H1 (cell line): ENCODE measurements at regions not wholly inside any gene's neighbourhood (a gene's known extent, or its start where the extent isn't known, plus 50 kb on each side); places are given as distances from the start of the nearest gene placed in this dataset.

Experiments
- CTCF ChIA-PET: fragments of 300-600 bp; sonication (Branson Sonifier 250); formaldehyde crosslinking; loops from one replicate; lab custom pipeline; 2021; ENCODE audit not compliant: partially characterized antibody; lab: Charles Lee
- POLR2A ChIA-PET: fragments of 300-600 bp; sonication (Branson Sonifier 250); formaldehyde crosslinking; loops from one replicate; lab custom pipeline; 2021; ENCODE audit warnings: inconsistent platforms; ENCODE audit not compliant: partially characterized antibody; lab: Charles Lee
- DNase-seq, 2 experiments: peaks; one replicate each; pipeline versions ENCODE4 v3.0.0 to v3.0.0-alpha.2; 2010 to 2022; ENCODE audit warnings: low spot score in 2 of 2, low read depth in 1 of 2, mixed read lengths in 1 of 2
- FAIRE-seq: peaks from 2 replicates; lab custom pipeline; 2011; peaks lifted over from hg19 to GRCh38; lab: Jason Lieb, UNC
- H2AFZ ChIP-seq: 2 replicates; pipeline ENCODE4 v1.8.1; 2012; ENCODE audit warnings: low read length, inconsistent platforms
- H2AK5ac ChIP-seq: 2 replicates; pipeline ENCODE4 v1.6.1; 2013; ENCODE audit warnings: low read depth, low read length
- H2BK120ac ChIP-seq: replicated peaks from 2 replicates; pipeline ENCODE3; 2013; ENCODE audit warnings: low read depth, low read length, inconsistent platforms
- H2BK12ac ChIP-seq: 2 replicates; pipeline ENCODE4 v1.6.1; 2013; ENCODE audit warnings: low read depth, low read length
- H2BK15ac ChIP-seq: 2 replicates; pipeline ENCODE4 v1.6.1; 2013; ENCODE audit warnings: low read length
- H2BK20ac ChIP-seq: 2 replicates; pipeline ENCODE4 v1.6.1; 2013; ENCODE audit warnings: low read length
- H2BK5ac ChIP-seq: 2 replicates; pipeline ENCODE4 v1.6.1; 2013; ENCODE audit warnings: low read depth, low read length
- H3K14ac ChIP-seq: 2 replicates; pipeline ENCODE4 v1.6.1; 2013; ENCODE audit warnings: inconsistent platforms; ENCODE audit not compliant: insufficient read length
- H3K18ac ChIP-seq: 2 replicates; pipeline ENCODE4 v1.6.1; 2013; ENCODE audit warnings: low read length; ENCODE audit errors: extremely low read depth
- H3K23ac ChIP-seq: 2 replicates; pipeline ENCODE4 v1.6.1; 2013; ENCODE audit warnings: inconsistent platforms; ENCODE audit not compliant: insufficient read length
- H3K23me2 ChIP-seq: 2 replicates; pipeline ENCODE4 v1.6.1; 2013; ENCODE audit warnings: low read depth, low read length
- H3K27ac ChIP-seq: 2 replicates; pipeline ENCODE4 v1.6.1; 2011; ENCODE audit warnings: low read depth, low read length, inconsistent platforms
- H3K27me3 ChIP-seq, 4 experiments: replicated peaks in 1 of 4; 1 replicate in 1 of 4; 2 replicates in 3 of 4; pipeline versions ENCODE4 v1.6.1 to v1.8.1; 2011 to 2013; ENCODE audit warnings: low read length in 3 of 4, mild to moderate bottlenecking in 3 of 4, inconsistent platforms in 2 of 4, mixed read lengths in 2 of 4, moderate library complexity in 1 of 4; ENCODE audit not compliant: control insufficient read depth in 3 of 4, insufficient read depth in 3 of 4; ENCODE audit errors: extremely low read depth in 1 of 4
- H3K36me3 ChIP-seq, 4 experiments: 2 replicates each; pipeline versions ENCODE4 v1.6.1 to v1.8.1; 2011 to 2013; ENCODE audit warnings: mild to moderate bottlenecking in 4 of 4, low read length in 3 of 4, moderate library complexity in 2 of 4, control low read depth in 1 of 4, inconsistent platforms in 1 of 4; ENCODE audit not compliant: insufficient read depth in 4 of 4, control insufficient read depth in 2 of 4
- H3K4ac ChIP-seq: replicated peaks from 2 replicates; pipeline ENCODE3; 2013; ENCODE audit warnings: low read length, low read depth, mixed read lengths, inconsistent platforms; ENCODE audit not compliant: insufficient read length
- H3K4me1 ChIP-seq, 4 experiments: replicated peaks in 1 of 4; 1 replicate in 1 of 4; 2 replicates in 3 of 4; pipeline versions ENCODE4 v1.6.1 to v1.8.1; 2011 to 2013; ENCODE audit warnings: low read length in 3 of 4, inconsistent platforms in 2 of 4, mixed read lengths in 1 of 4; ENCODE audit not compliant: insufficient read depth in 4 of 4, control insufficient read depth in 3 of 4
- H3K4me2 ChIP-seq, 2 experiments: 2 replicates each; pipeline versions ENCODE4 v1.6.1 to v1.8.1; 2011 to 2013; ENCODE audit warnings: low read depth in 2 of 2, low read length in 2 of 2, control low read depth in 1 of 2, inconsistent platforms in 1 of 2, mild to moderate bottlenecking in 1 of 2; ENCODE audit not compliant: insufficient read depth in 1 of 2
- H3K4me3 ChIP-seq, 4 experiments: fragments of 200-600, 300-600 bp in 1 of 4; sonication (generic), shearing (Covaris generic), sonication (Bioruptor Twin) in 1 of 4; 2 replicates each; pipeline versions ENCODE4 v1.5.1 to v1.8.1; 2011 to 2016; ENCODE audit warnings: low read length in 4 of 4, low read depth in 3 of 4, control low read depth in 2 of 4, inconsistent platforms in 2 of 4, mild to moderate bottlenecking in 2 of 4, mixed read lengths in 1 of 4, moderate library complexity in 1 of 4; ENCODE audit not compliant: insufficient read depth in 2 of 4; ENCODE audit errors: extremely low read depth in 1 of 4
- H3K56ac ChIP-seq: replicated peaks from 2 replicates; pipeline ENCODE3; 2013; ENCODE audit warnings: low read depth, mild to moderate bottlenecking, mixed read lengths, low read length, inconsistent platforms; ENCODE audit not compliant: insufficient read length
- H3K79me1 ChIP-seq: 2 replicates; pipeline ENCODE4 v1.6.1; 2013; ENCODE audit warnings: low read depth, low read length, control low read depth
- H3K79me2 ChIP-seq, 2 experiments: 2 replicates each; pipeline versions ENCODE4 v1.6.1 to v1.8.1; 2012 to 2013; ENCODE audit warnings: low read length in 2 of 2, mild to moderate bottlenecking in 2 of 2, inconsistent platforms in 1 of 2; ENCODE audit not compliant: insufficient read depth in 2 of 2, control insufficient read depth in 1 of 2
- H3K9ac ChIP-seq, 4 experiments: replicated peaks in 1 of 4; 1 replicate in 1 of 4; 2 replicates in 3 of 4; pipeline versions ENCODE4 v1.6.1 to v1.8.1; 2011 to 2013; ENCODE audit warnings: low read depth in 3 of 4, low read length in 3 of 4, control low read depth in 2 of 4, mild to moderate bottlenecking in 2 of 4, moderate library complexity in 2 of 4, inconsistent platforms in 1 of 4; ENCODE audit errors: extremely low read depth in 1 of 4
- H3K9me3 ChIP-seq, 2 experiments: 2 replicates each; pipeline versions ENCODE4 v1.6.1 to v1.8.1; 2012 to 2013; ENCODE audit warnings: mild to moderate bottlenecking in 2 of 2, moderate library complexity in 2 of 2, control low read depth in 1 of 2, inconsistent platforms in 1 of 2, low read depth in 1 of 2, low read length in 1 of 2, mixed read lengths in 1 of 2; ENCODE audit not compliant: insufficient read depth in 2 of 2
- H4K20me1 ChIP-seq, 2 experiments: replicated peaks in 1 of 2; 2 replicates each; pipeline versions ENCODE3 to v1.8.1; 2011 to 2013; ENCODE audit warnings: inconsistent platforms in 2 of 2, low read length in 2 of 2, mild to moderate bottlenecking in 1 of 2; ENCODE audit not compliant: insufficient read depth in 2 of 2, control insufficient read depth in 1 of 2
- H4K5ac ChIP-seq: 2 replicates; pipeline ENCODE4 v1.6.1; 2013; ENCODE audit warnings: low read length, low read depth, mixed read lengths, inconsistent platforms; ENCODE audit not compliant: insufficient read length
- H4K8ac ChIP-seq: 2 replicates; pipeline ENCODE4 v1.8.0; 2013; ENCODE audit warnings: mild to moderate bottlenecking, moderate library complexity, low read length, inconsistent platforms; ENCODE audit not compliant: insufficient read depth; ENCODE audit errors: extremely low read depth
- H4K91ac ChIP-seq: replicated peaks from 2 replicates; pipeline ENCODE3; 2013; ENCODE audit warnings: low read length, mixed read lengths, inconsistent platforms; ENCODE audit not compliant: insufficient read length
- ATF3 ChIP-seq: IDR thresholded peaks from 2 replicates; pipeline ENCODE4 v1.6.1; 2011; ENCODE audit warnings: low read depth, mild to moderate bottlenecking, low read length; ENCODE audit not compliant: insufficient read depth
- BCL11A ChIP-seq, 2 experiments: IDR thresholded peaks; one replicate each; pipeline ENCODE4 v1.6.1; 2011; ENCODE audit warnings: low read depth in 2 of 2, low read length in 2 of 2, mild to moderate bottlenecking in 2 of 2
- CHD1 ChIP-seq: IDR thresholded peaks from 2 replicates; pipeline ENCODE4 v1.6.1; 2012; ENCODE audit warnings: low read depth, low read length, improper control_type of control experiment
- CHD2 ChIP-seq: IDR thresholded peaks from 2 replicates; pipeline ENCODE4 v1.6.1; 2012; ENCODE audit warnings: low read length, improper control_type of control experiment
- CREB1 ChIP-seq: IDR thresholded peaks from 2 replicates; pipeline ENCODE4 v1.6.1; 2012; ENCODE audit warnings: inconsistent platforms
- E2F6 ChIP-seq: IDR thresholded peaks from 2 replicates; pipeline ENCODE4 v1.6.1; 2012; ENCODE audit warnings: inconsistent platforms
- JUND ChIP-seq: IDR thresholded peaks from 2 replicates; pipeline ENCODE4 v1.6.1; 2011; ENCODE audit warnings: mild to moderate bottlenecking, improper control_type of control experiment, low read length
- KDM4A ChIP-seq: IDR thresholded peaks from one replicate; pipeline ENCODE4 v1.7.1; 2012; ENCODE audit warnings: low read depth, mild to moderate bottlenecking, moderate library complexity, low read length, inconsistent platforms; ENCODE audit not compliant: severe bottlenecking
- MAFK ChIP-seq: IDR thresholded peaks from 2 replicates; pipeline ENCODE4 v1.6.1; 2012; ENCODE audit warnings: low read depth, mild to moderate bottlenecking, improper control_type of control experiment, low read length
- NANOG ChIP-seq: IDR thresholded peaks from 2 replicates; pipeline ENCODE4 v1.6.1; 2011; ENCODE audit warnings: low read length, low read depth, mild to moderate bottlenecking, inconsistent platforms; ENCODE audit not compliant: insufficient read depth, poor library complexity, severe bottlenecking
- RAD21 ChIP-seq, 2 experiments: IDR thresholded peaks in 1 of 2; conservative IDR thresholded peaks in 1 of 2; 2 replicates each; pipeline ENCODE4 v1.6.1; 2011; ENCODE audit warnings: low read depth in 2 of 2, low read length in 2 of 2, improper control_type of control experiment in 1 of 2, inconsistent platforms in 1 of 2, mild to moderate bottlenecking in 1 of 2, moderate library complexity in 1 of 2
- SP1 ChIP-seq: IDR thresholded peaks from 2 replicates; pipeline ENCODE4 v1.6.1; 2011; ENCODE audit warnings: low read depth, low read length
- SP4 ChIP-seq: IDR thresholded peaks from 2 replicates; pipeline ENCODE4 v1.6.1; 2012; ENCODE audit warnings: low read length, inconsistent platforms
- SUZ12 ChIP-seq: fragments of 200-600 bp; sonication (generic); IDR thresholded peaks from 2 replicates; pipeline ENCODE4 v1.6.1; 2012; ENCODE audit warnings: mild to moderate bottlenecking, inconsistent platforms, low read length, moderate library complexity, mixed read lengths
- TEAD4 ChIP-seq: IDR thresholded peaks from 2 replicates; pipeline ENCODE4 v1.6.1; 2012; ENCODE audit warnings: low read depth, low read length, inconsistent platforms, mixed read lengths
- WGBS, 2 experiments: shearing (Covaris generic) in 1 of 2; methylation state at CpG; one replicate each; pipeline versions ENCODE4 v1.1.6 to v1.1.7; 2013 to 2015; ENCODE audit warnings: low lambda C conversion rate in 2 of 2, mixed read lengths in 2 of 2, inconsistent platforms in 1 of 2, low coverage in 1 of 2, missing lambda C conversion rate in 1 of 2; ENCODE audit not compliant: insufficient replicate concordance in 2 of 2, insufficient coverage in 1 of 2, insufficient read length in 1 of 2; ENCODE audit errors: extremely low coverage in 1 of 2, missing lambda C conversion rate in 1 of 2; 5-methylcytosine and 5-hydroxymethylcytosine counted together

GRCh38 chrX:20409991-20410390, 143.3 kb upstream of the RPS6KA3 start:
- FAIRE-seq: no peak
- WGBS, 2 experiments: 95% methylated on average over 6 of the region's 6 CpGs; no CpG with 5 or more reads in 1 of the 2 experiments
- H2BK120ac ChIP-seq: no peak overlapping the region
- ChIA-PET CTCF (no interaction called here), POLR2A (no interaction called here)
- H3K23me2 ChIP-seq: no peaks in the 10 kb centered on the region
- no peak overlapping the region for H3K23ac ChIP-seq
- H3K4me2 ChIP-seq: no peak overlapping the region
- no peaks in the 10 kb centered on the region for H3K79me1 ChIP-seq
- no peak overlapping the region for H4K5ac ChIP-seq
- H3K18ac ChIP-seq: no peak overlapping the region
- no peak overlapping the region for H2BK15ac ChIP-seq
- H4K20me1 ChIP-seq: no peaks in the 10 kb centered on the region
- no peak overlapping the region for H3K56ac ChIP-seq
- H3K9me3 ChIP-seq: no peaks in the 10 kb centered on the region
- no peaks in the 10 kb centered on the region for H3K36me3 ChIP-seq
- H3K27me3 ChIP-seq: no peaks in the 10 kb centered on the region
- H2BK5ac ChIP-seq: no peak overlapping the region
- H2AFZ ChIP-seq: no peak overlapping the region
- no peak overlapping the region for H3K27ac ChIP-seq
- no peak overlapping the region for H3K14ac ChIP-seq
- H2BK12ac ChIP-seq: no peak overlapping the region
- no peak overlapping the region for H3K9ac ChIP-seq
- H3K79me2 ChIP-seq: no peaks in the 10 kb centered on the region
- no peak overlapping the region for H2BK20ac ChIP-seq
- H2AK5ac ChIP-seq: no peak overlapping the region
- no peak overlapping the region for H3K4ac ChIP-seq
- H4K8ac ChIP-seq: no peak overlapping the region
- no peaks in the 10 kb centered on the region for H3K4me1 ChIP-seq
- no peak for DNase-seq
- H4K91ac ChIP-seq: no peak overlapping the region
- no peak overlapping the region for H3K4me3 ChIP-seq
- no peak for TF ChIP-seq CHD1
- TF ChIP-seq CREB1: no peak
- TF ChIP-seq ATF3: no peak
- TF ChIP-seq KDM4A: no peak
- no peak for TF ChIP-seq MAFK
- no peak for TF ChIP-seq SP1
- no peak for TF ChIP-seq SUZ12
- no peak for TF ChIP-seq TEAD4
- no peak for TF ChIP-seq SP4
- TF ChIP-seq CHD2: no peak
- TF ChIP-seq NANOG: no peak
- TF ChIP-seq BCL11A (IDR thresholded peaks at IDR 0.05; ENCODE audit: low read depth in 2 of 2, low read length in 2 of 2): no peak
- TF ChIP-seq E2F6: no peak
- no peak for TF ChIP-seq JUND
- no peak for TF ChIP-seq RAD21 (IDR thresholded peaks at IDR 0.05 in 1 of 2, conservative IDR thresholded peaks at IDR 0.05 in 1 of 2; ENCODE audit: low read depth in 2 of 2, low read length in 2 of 2)
